Suprapubic skin (tissue), 4 donors: ENCODE measurements at regions not wholly inside any gene's neighbourhood (a gene's known extent, or its start where the extent isn't known, plus 50 kb on each side); places are given as distances from the start of the nearest gene placed in this dataset.
"Not testable (repeated sequence)": the region's sequence is repeated elsewhere in the genome, so short reads cannot be mapped to it uniquely, and the experiment has no call there.

Experiments
- CTCF ChIP-seq, 2 donors: fragments of 200-600 bp in 1 of 2; fragments of 450-650 bp in 1 of 2; sonication (generic) in 1 of 2; IDR thresholded peaks; one replicate each; pipeline ENCODE4 v1.5.1; 2016 to 2019; ENCODE audit warnings: antibody characterized with exemption in 2 of 2, mild to moderate bottlenecking in 1 of 2, moderate library complexity in 1 of 2
- EP300 ChIP-seq: sonication (generic); formaldehyde crosslinking; IDR thresholded peaks from one replicate; pipeline ENCODE4 v1.6.1; 2017; ENCODE audit warnings: antibody characterized with exemption
- POLR2AphosphoS5 ChIP-seq, 3 donors: sonication (generic); formaldehyde crosslinking; IDR thresholded peaks; one replicate each; pipeline ENCODE4 v1.6.1; 2017; ENCODE audit warnings: antibody characterized with exemption in 3 of 3

- TF ChIP-seq CTCF (IDR thresholded peaks at IDR 0.05); POLR2AphosphoS5 (IDR thresholded peaks at IDR 0.05); EP300: not testable (repeated sequence)
These were observed 756.9 kb upstream of the SOX11 start for GRCh38 chr2:4935291-4935690.
